ENCODE measurements at regions not wholly inside any gene's neighbourhood (a gene's known extent, or its start where the extent isn't known, plus 50 kb on each side); places are given as distances from the start of the nearest gene placed in this dataset.
"Not testable (repeated sequence)": the region's sequence is repeated elsewhere in the genome, so short reads cannot be mapped to it uniquely, and the experiment has no call there.

DNA sequence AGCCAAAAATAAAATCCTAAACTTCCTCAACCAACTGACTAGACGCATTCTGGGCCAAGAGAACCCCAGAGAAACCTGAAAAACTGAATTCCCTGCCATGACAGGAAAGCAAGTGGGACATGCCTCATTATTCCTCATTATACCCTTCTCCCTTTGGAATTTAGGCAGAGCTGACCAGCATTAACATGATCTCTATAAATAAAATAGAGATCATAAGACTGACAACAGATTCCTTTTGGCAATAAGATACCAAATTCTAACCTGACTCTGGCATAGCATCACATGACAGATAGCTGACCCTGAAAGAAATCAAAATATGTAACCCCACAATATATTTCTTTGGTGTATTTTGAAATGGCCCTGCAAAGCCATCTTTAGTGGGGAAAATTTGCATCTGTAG lies 277.8 kb upstream of the SLC14A2 start:
- in situ Hi-C loops (cut with MboI; ENCODE audit: low sequenced_read_pairs): no loop called here

DNA sequence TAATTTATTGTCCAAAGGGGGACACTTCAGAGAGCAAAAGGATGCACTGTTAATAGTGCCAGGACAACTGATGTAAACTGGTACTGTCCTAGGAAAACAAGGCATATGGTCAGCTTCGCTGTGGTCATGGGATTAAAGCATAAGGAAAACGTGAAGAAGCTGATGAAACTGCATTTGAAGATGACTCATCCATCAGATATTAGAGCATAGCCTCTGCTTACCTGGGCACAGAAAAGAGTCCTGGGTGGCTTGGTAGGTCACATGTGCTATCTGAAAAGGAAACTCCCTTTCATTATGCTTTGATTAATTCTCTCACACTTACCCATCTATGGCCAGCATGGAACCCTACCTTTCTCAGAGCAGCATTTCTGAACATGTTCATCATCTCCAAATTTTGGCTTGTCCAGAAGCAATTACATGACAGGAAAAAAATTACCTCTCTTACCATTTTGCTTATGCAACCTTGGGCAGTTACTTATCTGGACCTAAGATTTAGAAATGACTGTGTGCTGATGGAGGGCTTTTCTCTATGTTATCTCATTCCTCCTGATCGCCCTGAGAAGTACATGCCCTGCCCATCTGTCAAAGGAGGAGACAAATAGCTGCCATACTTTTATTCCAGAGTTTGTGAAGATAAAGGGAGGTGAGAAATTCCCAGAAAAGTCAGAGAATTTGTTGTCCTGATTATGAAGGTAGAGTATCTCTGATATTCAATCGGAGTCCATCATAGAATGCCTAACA lies 275.3 kb upstream of the SLC14A2 start:
- in situ Hi-C loops (cut with MboI; ENCODE audit: low sequenced_read_pairs): no loop called here

DNA sequence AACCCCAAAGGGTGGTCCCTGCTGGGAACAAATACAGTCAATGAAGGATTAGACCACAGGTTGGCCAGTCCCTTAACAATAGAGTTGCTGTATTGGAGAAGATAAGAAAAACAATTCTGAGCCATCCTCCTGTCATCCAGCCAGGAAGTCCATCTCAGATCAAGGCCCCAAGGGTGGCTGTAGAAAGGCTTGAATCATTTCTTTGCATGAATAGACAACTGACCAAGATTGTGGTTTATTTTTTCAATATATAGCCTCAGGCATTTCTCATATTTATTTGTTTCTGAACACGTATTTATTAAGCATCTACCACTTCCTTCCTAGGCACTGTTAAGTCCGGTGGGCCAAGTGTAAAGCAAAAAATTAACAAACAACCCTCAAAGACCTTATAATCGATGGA lies 274.4 kb upstream of the SLC14A2 start:
- in situ Hi-C loops (cut with MboI; ENCODE audit: low sequenced_read_pairs): no loop called here

DNA sequence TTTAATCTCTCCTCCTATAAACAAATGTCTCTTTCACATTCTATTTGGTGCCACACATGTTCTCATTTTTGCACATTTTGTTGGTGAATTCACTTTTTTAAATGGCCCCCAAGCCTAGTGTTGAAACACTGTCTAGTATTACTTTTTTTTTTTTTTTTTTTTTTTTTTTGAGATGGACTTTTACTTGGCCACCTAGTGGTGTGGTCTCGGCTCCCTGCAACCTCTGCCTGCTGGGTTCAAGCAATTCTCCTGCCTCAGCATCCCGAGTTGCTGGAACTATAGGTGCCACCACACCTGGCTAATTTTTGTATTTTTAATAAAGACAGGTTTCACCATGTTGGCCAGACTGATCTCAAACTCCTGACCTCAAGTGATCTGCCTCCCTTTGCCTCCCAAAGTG lies 273.8 kb upstream of the SLC14A2 start:
- in situ Hi-C loops (cut with MboI; ENCODE audit: low sequenced_read_pairs): no loop called here

DNA sequence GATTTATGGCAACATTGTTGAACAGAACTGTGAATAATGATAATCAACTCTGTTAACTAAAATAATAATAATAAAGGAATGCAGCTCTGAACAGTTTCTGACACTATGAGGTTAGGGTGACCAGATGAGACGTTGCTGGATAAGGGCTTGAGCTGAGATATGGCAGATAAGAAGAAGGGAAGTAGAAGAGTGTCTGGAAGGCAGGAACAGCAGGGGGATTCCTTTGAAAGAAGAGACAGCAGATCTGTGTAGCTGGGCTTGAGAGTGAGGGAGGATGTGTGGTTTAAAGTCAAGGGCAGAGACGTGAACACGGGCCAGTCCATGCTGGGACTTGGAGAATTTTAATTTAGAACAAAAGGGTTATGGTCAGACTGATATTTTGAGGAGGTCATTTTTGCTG lies 273.1 kb upstream of the SLC14A2 start:
- in situ Hi-C loops (cut with MboI; ENCODE audit: low sequenced_read_pairs): no loop called here

DNA sequence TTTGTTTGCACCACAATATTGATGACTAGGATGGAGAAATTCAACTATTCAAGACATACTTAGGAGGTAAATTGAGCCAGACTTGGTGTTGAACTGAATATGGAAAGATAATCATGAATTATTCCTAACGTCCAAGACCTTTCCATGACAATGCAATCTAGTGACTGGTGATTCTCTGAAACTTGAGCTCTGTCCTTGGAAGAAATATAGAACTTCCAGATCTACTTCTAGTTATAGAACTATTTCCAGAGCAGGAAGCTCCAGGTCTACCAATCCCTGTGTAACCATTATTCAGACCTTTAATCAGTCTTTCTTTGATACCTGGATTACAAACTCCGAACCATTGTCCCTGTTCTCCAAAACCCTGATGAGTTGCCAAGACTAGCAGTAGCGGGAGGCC lies 272.6 kb upstream of the SLC14A2 start:
- in situ Hi-C loops (cut with MboI; ENCODE audit: low sequenced_read_pairs): no loop called here

DNA sequence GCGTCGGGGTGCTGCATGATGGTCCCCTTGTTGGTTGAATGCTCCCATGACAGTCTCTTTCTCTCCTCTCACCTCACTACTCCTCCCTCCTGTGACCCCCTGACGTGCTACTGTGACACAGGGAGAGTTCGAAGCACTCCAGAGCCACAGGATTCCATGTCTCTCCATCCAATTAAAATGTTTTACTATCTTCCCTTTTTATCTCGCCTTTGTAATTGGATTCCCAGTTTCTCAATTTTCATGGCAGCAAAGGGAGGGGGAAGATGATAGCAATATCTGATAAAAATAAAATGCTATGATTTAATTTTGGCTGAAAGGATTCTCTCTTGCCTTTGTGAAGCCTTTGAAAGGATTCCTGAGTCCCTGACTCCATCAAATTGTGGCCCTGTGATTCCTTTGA lies 271.9 kb upstream of the SLC14A2 start:
- in situ Hi-C loops (cut with MboI; ENCODE audit: low sequenced_read_pairs): no loop called here

DNA sequence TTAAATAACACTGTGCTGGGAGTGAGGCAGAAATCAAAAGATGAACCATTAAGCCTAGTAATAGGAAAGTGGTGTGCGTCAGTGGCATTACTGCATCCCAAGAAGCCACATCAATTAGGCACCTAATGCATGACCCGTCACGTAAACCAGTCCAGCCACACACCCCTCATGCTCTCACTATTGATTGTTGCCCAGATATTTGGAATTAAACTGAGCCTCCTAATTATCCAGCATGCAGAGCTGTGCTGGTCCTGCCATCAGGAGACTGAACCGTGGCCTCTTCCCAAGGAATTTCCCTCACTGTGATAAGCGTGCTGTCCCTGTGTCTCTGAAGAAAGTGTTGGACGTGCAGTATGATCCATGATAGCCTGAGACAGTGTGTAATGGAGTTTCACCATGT lies 270.6 kb upstream of the SLC14A2 start:
- in situ Hi-C loops (cut with MboI; ENCODE audit: low sequenced_read_pairs): not testable (repeated sequence)

DNA sequence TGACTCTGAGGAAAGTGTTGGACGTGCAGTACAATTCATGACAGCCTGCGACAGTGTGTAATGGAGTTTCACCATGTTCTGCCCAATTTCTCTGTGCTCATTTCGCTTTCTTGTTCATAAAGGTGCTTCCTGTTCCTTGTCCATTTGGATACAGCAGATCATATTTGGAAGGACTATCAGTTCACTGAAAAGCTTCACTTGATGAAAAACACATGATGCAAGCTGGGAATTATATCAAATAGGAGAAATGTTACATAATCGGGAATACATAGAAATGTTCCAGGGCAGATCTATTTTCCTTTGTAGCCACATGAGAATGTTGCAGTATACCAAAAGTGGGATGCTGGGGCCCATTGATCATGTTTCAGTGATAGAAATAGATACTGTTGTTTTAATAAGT lies 266.3 kb upstream of the SLC14A2 start:
- in situ Hi-C loops (cut with MboI; ENCODE audit: low sequenced_read_pairs): no loop called here

DNA sequence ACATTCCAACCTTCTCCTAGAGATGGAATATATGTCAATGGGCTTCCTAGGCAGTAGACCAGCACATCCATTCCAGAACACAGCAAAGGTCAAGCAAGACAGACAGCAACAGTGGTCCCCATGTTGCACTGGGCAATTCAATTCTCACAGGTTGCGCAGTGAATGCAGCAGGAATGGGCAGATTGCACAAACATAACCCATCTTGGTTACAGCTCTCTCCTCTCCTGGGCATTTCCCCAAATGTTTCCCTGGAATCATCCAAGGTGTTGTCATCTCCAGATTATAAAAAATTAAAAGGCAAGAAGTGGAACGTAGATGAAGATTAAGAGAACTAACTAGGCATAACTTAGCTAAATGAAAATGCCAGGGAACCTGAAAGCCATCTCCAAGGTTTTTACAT lies 265.8 kb upstream of the SLC14A2 start:
- in situ Hi-C loops (cut with MboI; ENCODE audit: low sequenced_read_pairs): no loop called here

DNA sequence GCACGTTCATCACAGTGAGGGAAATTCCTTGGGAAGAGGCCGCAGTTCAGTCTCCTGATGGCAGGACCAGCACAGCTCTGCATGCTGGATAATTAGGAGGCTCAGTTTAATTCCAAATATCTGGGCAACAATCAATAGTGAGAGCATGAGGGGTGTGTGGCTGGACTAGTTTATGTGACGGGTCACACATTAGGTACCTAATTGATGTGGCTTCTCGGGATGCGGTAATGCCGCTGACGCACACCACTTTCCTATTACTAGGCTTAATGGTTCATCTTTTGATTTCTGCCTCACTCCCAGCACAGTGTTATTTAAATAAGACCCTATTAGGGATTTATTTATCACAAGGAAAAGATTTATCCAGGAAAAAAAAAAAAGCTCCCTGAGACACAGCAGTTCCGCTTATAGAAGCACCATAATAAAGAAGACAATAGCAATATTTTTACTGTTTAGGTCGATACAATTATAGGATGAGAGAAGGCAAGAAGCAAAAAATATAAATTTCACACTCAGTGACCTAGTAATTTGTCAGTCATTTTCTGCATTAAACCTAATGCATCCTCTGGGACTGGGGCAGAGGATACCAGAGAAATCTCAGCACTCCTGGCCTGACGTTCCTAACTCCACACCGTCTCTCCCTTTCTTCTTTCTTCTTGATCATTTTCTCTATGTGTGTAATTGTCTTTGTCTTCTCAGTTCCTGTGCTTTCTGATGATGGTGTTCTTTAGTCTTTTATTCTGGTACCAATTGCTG lies 264.7 kb upstream of the SLC14A2 start:
- in situ Hi-C loops (cut with MboI; ENCODE audit: low sequenced_read_pairs): no loop called here

DNA sequence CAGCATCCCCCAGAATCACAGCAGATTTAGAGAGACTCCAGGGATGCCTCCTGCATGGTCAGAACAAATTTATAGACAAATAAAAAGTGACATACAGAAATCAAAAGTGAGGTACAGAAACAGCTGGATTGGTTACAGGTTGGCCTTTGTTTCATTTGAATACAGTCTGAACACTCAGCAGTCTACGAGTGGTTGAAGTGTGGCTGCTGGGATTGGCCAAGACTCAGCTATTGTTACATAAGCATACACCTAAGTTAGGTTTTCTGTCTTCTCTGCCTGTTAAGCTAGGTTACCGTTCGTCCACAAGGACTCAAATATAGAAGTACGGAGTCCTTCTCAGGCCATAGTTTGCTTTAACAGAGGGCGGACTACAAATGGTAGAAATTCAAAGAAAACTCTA lies 262.4 kb upstream of the SLC14A2 start:
- in situ Hi-C loops (cut with MboI; ENCODE audit: low sequenced_read_pairs): no loop called here

DNA sequence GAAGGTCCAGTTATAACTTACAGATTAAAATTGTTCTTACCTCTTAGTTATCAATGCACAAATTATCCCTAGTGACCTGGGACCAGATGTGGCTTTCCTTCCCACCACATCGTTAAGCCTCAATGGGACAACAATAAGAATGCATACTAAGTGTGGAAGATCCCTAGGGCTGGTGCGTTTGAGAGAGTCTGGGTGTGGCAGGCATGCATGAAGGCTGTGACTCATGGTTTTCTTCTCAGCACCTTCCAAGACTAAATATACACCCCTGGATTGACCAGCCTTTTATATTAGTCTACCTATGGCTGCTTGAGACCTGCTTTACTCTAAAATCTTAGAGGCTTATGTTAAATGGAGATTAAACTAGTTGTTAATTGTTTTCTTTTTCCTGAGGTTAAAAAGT lies 261.7 kb upstream of the SLC14A2 start:
- in situ Hi-C loops (cut with MboI; ENCODE audit: low sequenced_read_pairs): no loop called here

DNA sequence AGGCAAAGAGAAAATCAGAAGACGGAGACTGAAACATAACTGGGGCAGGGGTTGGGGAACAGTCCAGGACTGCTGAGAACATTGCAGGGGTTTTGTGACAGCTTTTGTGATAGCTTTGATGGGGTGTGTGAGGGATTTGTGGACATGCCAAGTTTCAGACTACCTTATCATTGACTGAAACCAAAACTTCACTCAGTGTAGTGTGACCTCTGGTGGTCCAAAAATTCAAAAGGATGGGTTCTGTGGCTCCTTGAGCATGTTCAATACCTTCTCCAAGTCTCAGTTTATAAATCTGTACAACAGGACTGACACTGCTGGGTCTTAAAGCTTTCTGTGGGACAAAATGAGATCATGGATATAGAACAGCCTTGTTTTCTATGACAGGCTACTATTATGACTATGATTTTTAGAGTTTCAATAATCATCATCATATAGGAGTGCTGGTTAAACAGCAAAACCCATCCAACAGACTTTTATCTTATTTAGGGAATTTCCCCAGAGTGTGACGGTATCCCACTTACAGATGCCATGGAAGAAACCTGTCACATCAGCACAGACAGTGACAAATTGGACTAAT lies 259.2 kb upstream of the SLC14A2 start:
- in situ Hi-C loops (cut with MboI; ENCODE audit: low sequenced_read_pairs): no loop called here

DNA sequence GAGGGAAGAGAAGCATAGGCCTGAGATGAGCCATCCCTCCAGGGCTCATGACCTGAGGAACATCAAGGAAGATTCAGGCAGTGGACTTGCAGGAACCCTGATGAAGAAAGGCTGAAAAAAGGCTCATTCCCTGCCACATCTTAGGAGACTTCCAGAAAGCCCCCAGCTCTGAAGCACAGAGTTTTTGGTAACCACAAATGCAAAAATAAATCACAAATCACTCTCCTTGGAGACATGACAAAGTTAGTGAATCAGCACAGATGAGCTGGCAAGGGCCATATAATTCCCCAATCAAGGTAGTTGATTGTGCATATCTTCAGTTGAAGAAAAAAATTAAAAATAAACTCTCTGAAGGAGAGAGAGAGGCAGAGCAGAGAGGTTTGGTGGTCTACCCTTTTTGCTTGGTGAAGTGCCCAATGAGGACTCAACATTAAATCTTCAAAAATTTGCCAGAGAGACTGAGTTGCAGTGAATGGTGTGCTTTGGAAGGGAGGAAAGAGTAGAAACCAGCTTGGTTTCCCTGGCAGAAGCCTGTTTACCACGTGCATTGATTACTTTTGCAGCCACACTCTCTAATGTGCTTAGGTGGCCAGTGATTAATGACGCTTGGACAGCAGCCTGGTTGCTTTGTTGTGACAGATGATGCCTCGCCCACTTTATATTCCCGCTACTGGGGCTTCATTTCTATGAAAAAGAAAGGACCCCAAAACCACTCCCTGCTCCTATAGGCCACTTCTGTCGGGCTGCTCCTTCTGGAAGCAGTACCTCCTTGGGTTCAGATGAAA lies 257.4 kb upstream of the SLC14A2 start:
- in situ Hi-C loops (cut with MboI; ENCODE audit: low sequenced_read_pairs): no loop called here

DNA sequence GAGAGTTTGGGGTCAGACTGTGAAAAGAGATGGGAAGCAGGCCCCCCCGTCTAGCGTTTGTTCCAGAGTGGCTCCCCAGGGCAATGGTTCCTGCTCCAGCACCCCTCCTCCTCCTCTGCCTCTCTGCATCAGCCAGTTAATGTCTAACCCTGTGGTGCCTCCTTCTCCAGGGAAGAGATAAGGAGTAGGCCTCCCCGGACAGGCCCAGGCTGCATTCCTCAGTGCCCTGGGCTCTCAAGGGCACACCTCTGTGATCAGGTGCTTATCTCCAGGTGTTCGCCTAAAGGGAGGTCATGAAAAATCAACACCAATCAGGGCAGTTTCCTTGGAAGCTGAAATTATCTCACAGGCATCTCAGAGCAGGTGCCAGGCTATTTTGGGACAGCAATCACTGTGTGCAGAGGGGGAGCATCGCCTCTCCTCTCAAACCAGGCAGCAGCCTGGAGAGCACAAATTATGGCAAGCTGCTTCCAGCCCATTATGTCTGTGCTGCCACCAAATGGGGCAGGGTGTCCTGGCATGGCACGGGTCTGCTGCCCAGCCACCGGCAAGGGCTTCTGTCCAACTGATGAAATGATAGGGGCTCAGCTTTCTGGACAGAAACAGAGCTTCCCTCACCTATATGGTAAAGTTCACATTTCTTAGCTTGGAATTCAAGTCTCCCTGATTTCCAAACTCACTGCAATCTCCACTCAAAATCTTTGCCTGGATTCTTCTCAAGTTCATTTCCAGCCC lies 255.8 kb upstream of the SLC14A2 start:
- in situ Hi-C loops (cut with MboI; ENCODE audit: low sequenced_read_pairs): no loop called here

DNA sequence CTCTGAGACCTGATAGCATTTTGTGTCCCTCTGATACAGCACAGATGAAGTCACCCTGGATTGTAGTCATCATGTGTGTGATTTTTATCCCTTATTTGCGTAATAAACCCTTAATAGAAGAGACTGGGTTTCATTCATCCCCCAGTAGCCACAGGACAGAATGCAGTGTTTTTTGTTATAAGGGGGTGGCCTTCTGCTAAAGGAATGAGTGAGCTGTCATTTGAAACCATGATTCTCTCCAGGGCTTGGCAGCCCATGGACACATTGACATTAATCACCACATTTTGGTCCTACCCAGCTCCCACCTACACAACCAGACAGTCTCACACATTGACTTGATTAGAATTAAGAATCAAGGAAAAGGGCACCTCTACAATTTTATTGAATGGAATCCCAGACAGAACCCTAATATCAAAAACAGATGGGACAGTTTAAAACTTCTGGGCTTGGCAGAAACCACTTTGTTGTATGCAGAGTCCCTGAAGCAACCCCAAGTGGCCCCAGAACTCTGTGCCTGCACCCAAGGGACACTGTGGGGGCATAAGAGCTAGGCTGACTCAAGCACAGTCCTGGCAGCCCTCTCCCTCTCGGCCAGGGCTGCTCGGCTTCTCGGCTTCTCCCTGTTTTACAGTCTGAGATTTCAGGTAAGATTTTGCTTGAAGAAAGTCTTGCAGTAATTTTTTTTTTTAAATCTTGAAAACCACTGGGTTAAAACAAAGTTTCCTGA lies 254.0 kb upstream of the SLC14A2 start:
- in situ Hi-C loops (cut with MboI; ENCODE audit: low sequenced_read_pairs): no loop called here

DNA sequence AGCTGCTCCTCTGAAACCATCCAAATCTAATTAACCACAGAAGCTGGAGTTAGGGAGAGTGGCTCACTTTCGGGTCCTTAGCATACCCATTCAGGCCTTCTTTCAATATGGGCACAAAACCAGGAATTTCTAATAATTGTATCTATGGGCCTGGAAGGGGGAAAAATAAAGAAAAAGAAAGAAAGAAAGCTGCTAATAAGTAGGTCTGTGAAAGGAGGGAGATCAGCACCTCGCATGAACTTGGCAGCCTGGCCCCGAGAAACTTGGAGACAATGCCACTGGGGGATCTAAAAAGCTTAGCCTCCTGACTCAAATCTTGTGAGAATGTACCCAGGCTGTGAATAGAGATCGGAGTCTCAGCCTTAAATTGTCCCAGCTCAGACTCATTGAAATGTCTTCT lies 252.1 kb upstream of the SLC14A2 start:
- in situ Hi-C loops (cut with MboI; ENCODE audit: low sequenced_read_pairs): no loop called here

DNA sequence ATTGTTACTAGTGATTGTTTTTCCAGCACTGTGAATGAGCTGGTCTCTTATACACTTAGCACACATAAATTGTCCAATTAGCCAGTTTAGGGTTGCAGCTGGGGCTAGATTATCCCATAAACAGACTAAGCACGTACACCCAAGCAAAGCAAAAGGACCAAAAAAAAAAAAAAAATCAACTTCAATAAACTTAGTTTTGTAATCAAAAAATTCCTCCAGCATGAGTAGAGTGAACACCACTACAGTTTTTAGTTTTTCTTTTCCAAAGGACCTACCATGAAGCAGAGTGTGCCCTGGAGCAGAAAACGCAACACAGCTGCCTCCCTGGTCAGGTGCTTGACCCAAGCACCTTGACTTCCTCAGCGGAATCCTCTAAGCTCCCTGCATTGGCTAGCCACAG lies 249.4 kb upstream of the SLC14A2 start:
- in situ Hi-C loops (cut with MboI; ENCODE audit: low sequenced_read_pairs): no loop called here

All from HL-60/S4 treated with phorbol 12-myristate 13-acetate at 8.2 ng/mL for 4 days and 3 days (cell line).